ENCODE measurements at regions not wholly inside any gene's neighbourhood (a gene's known extent, or its start where the extent isn't known, plus 50 kb on each side); places are given as distances from the start of the nearest gene placed in this dataset.
"Not testable (repeated sequence)": the region's sequence is repeated elsewhere in the genome, so short reads cannot be mapped to it uniquely, and the experiment has no call there.

GRCh38 chr10:46198516-46198915 is 88.3 kb upstream of the ANTXRL start:
- intact Hi-C loops (cut with DNase I): no loop called here
- no peak for DNase-seq

- intact Hi-C loops (cut with DNase I); DNase-seq: not testable (repeated sequence)
Measured at GRCh38 chr10:46202405-46202804, 84.4 kb upstream of the ANTXRL start.

GRCh38 chr10:46204482-46205102 is 82.2 kb upstream of the ANTXRL start:
- DNase-seq: peak in 3 of 10 donors; percentile 25 to 81 (median 68)
- intact Hi-C loops (cut with DNase I): not testable (repeated sequence)

- intact Hi-C loops (cut with DNase I); DNase-seq: not testable (repeated sequence)
Measured at GRCh38 chr10:46210427-46210826, 76.4 kb upstream of the ANTXRL start.

GRCh38 chr10:46215426-46215825 is 71.4 kb upstream of the ANTXRL start:
- intact Hi-C loops (cut with DNase I): no loop called here
- peak in 2 of 10 donors; percentile 19 to 70 for DNase-seq

GRCh38 chr10:46216003-46216634 is 70.7 kb upstream of the ANTXRL start:
- peak in 1 of 10 donors; percentile 48 for DNase-seq
- intact Hi-C loops (cut with DNase I): no loop called here

GRCh38 chr10:46216836-46217751 is 69.7 kb upstream of the ANTXRL start:
- intact Hi-C loops (cut with DNase I): no loop called here
- peak in 1 of 10 donors; percentile 20 for DNase-seq

GRCh38 chr10:46217752-46218453 is 68.9 kb upstream of the ANTXRL start:
- DNase-seq: peak in 1 of 10 donors; percentile 18
- intact Hi-C loops (cut with DNase I): no loop called here

GRCh38 chr10:46218921-46219320 is 67.9 kb upstream of the ANTXRL start:
- intact Hi-C loops (cut with DNase I): no loop called here
- DNase-seq: no peak

GRCh38 chr10:46219431-46219990 is 67.3 kb upstream of the ANTXRL start:
- peak in 1 of 10 donors; percentile 25 for DNase-seq
- intact Hi-C loops (cut with DNase I): not testable (repeated sequence)

- peak in 1 of 10 donors; percentile 24 for DNase-seq
- intact Hi-C loops (cut with DNase I): no loop called here
Measured at GRCh38 chr10:46220187-46220586, 66.6 kb upstream of the ANTXRL start.

GRCh38 chr10:46220872-46221538 is 65.8 kb upstream of the ANTXRL start:
- DNase-seq: peak in 2 of 10 donors; percentile 5 to 24
- intact Hi-C loops (cut with DNase I): no loop called here

GRCh38 chr10:46222364-46222935 is 64.3 kb upstream of the ANTXRL start:
- DNase-seq: no peak
- intact Hi-C loops (cut with DNase I): no loop called here

- DNase-seq: peak in 2 of 10 donors; percentile 16 to 75
- intact Hi-C loops (cut with DNase I): no loop called here
Measured at GRCh38 chr10:46223064-46223480, 63.7 kb upstream of the ANTXRL start.

- intact Hi-C loops (cut with DNase I): no loop called here
- DNase-seq: peak in 2 of 10 donors; percentile 4 to 24
Measured at GRCh38 chr10:46223626-46224413, 63.0 kb upstream of the ANTXRL start.

- intact Hi-C loops (cut with DNase I): no loop called here
- DNase-seq: peak in 1 of 10 donors; percentile 3
Measured at GRCh38 chr10:46224414-46224682, 62.4 kb upstream of the ANTXRL start.

- intact Hi-C loops (cut with DNase I): no loop called here
- peak in 1 of 10 donors; percentile 19 for DNase-seq
Measured at GRCh38 chr10:46225597-46225996, 61.2 kb upstream of the ANTXRL start.

GRCh38 chr10:46226232-46226631 is 60.6 kb upstream of the ANTXRL start:
- peak in 1 of 10 donors; percentile 3 for DNase-seq
- intact Hi-C loops (cut with DNase I): no loop called here

Measured in posterior cingulate gyrus (tissue), 11 donors.